Activated CD4-positive, alpha-beta T cell treated with anti-CD3 and anti-CD28 coated beads, Interleukin-2, amount 50 U/mL, for 24 hours (primary cell): ENCODE measurements at regions not wholly inside any gene's neighbourhood (a gene's known extent, or its start where the extent isn't known, plus 50 kb on each side); places are given as distances from the start of the nearest gene placed in this dataset.

Experiments used
- DNase-seq, 2 donors: peaks; one replicate each; pipeline ENCODE4 v3.0.0-alpha.2; 2020; ENCODE audit warnings: low read depth in 1 of 2, low spot score in 1 of 2

GRCh38 chr12:13316587-13317246, 120.2 kb downstream of the EMP1 start:
- DNase-seq, result no peak

GRCh38 chr12:13313886-13314285, 117.4 kb downstream of the EMP1 start:
- DNase-seq, result no peak

GRCh38 chr12:13311551-13311950, 115.0 kb downstream of the EMP1 start:
- no peak for DNase-seq

GRCh38 chr12:13307143-13307816, 110.8 kb downstream of the EMP1 start:
- DNase-seq, result no peak

- DNase-seq, result no peak
Measured at GRCh38 chr12:13304924-13305323, 108.4 kb downstream of the EMP1 start.

GRCh38 chr12:13299457-13299856, 102.9 kb downstream of the EMP1 start:
- no peak for DNase-seq

- DNase-seq, result no peak
Measured at GRCh38 chr12:13293096-13293495, 96.6 kb downstream of the EMP1 start.

- no peak for DNase-seq
Measured at GRCh38 chr12:13289653-13290289, 93.2 kb downstream of the EMP1 start.

GRCh38 chr12:13288937-13289652, 92.6 kb downstream of the EMP1 start:
- DNase-seq, result no peak

GRCh38 chr12:13288501-13288900, 92.0 kb downstream of the EMP1 start:
- DNase-seq, result no peak

GRCh38 chr12:13283867-13284266, 87.3 kb downstream of the EMP1 start:
- DNase-seq, result no peak

- DNase-seq, result no peak
Measured at GRCh38 chr12:13282861-13283260, 86.3 kb downstream of the EMP1 start.

GRCh38 chr12:13278249-13278787, 81.8 kb downstream of the EMP1 start:
- peak; percentile 35 to 46 for DNase-seq

- DNase-seq, result no peak
Measured at GRCh38 chr12:13277293-13277692, 80.8 kb downstream of the EMP1 start.

GRCh38 chr12:13275241-13276085, 78.9 kb downstream of the EMP1 start:
- DNase-seq, result no peak

- no peak for DNase-seq
Measured at GRCh38 chr12:13273850-13274249, 77.3 kb downstream of the EMP1 start.

GRCh38 chr12:13273097-13273496, 76.6 kb downstream of the EMP1 start:
- no peak for DNase-seq

- DNase-seq, result no peak
Measured at GRCh38 chr12:13270817-13271216, 74.3 kb downstream of the EMP1 start.
